A673 (cell line): ENCODE measurements at regions not wholly inside any gene's neighbourhood (a gene's known extent, or its start where the extent isn't known, plus 50 kb on each side); places are given as distances from the start of the nearest gene placed in this dataset.

Experiments used
- BruUV-seq: library from RNA; stranded (reverse); fragments of 400-500 nt; replicated peaks from 2 replicates; lab custom pipeline; 2021; lab: Mats Ljungman, UMichigan
- CTCF ChIA-PET: fragments of 300-600 bp; sonication (Branson Sonifier 250); formaldehyde crosslinking; loops from one replicate; lab custom pipeline; 2022; ENCODE audit warnings: antibody characterized with exemption; lab: Charles Lee
- POLR2A ChIA-PET: fragments of 300-600 bp; sonication (Branson Sonifier 250); formaldehyde crosslinking; loops from one replicate; lab custom pipeline; 2022; ENCODE audit warnings: antibody characterized with exemption; ENCODE audit not compliant: low non-redundant PET; lab: Charles Lee
- DNase-seq: peaks from one replicate; pipeline ENCODE4 v3.0.0-alpha.2; 2015; ENCODE audit warnings: low spot score
- H3K27ac ChIP-seq: fragments of 200-600 bp; sonication (generic); 2 replicates; pipeline ENCODE4 v1.5.1; 2016; ENCODE audit warnings: mixed run types, low read depth, mild to moderate bottlenecking, mixed read lengths, antibody characterized with exemption, low read length; ENCODE audit not compliant: poor library complexity, severe bottlenecking
- H3K27me3 ChIP-seq: fragments of 200-600 bp; sonication (generic); replicated peaks from 2 replicates; pipeline ENCODE4 v1.6.1; 2017; ENCODE audit warnings: mixed run types, low read depth, mild to moderate bottlenecking, mixed read lengths, antibody characterized with exemption, low read length; ENCODE audit not compliant: insufficient read depth, poor library complexity
- H3K36me3 ChIP-seq: fragments of 200-600 bp; sonication (generic); 2 replicates; pipeline ENCODE4 v1.6.1; 2016; ENCODE audit warnings: mixed run types, mild to moderate bottlenecking, mixed read lengths, antibody characterized with exemption, low read length; ENCODE audit not compliant: insufficient read depth, poor library complexity, severe bottlenecking
- H3K4me1 ChIP-seq: fragments of 200-600 bp; sonication (generic); 2 replicates; pipeline ENCODE4 v1.6.1; 2017; ENCODE audit warnings: mixed run types, mild to moderate bottlenecking, mixed read lengths, antibody characterized with exemption, low read length; ENCODE audit not compliant: insufficient read depth, poor library complexity, severe bottlenecking
- H3K4me3 ChIP-seq: fragments of 200-600 bp; sonication (generic); 2 replicates; pipeline ENCODE4 v1.5.1; 2016; ENCODE audit warnings: low read depth, mixed run types, mild to moderate bottlenecking, mixed read lengths, low read length; ENCODE audit not compliant: poor library complexity, severe bottlenecking
- H3K9me3 ChIP-seq: fragments of 200-600 bp; sonication (generic); 2 replicates; pipeline ENCODE4 v1.6.1; 2016; ENCODE audit warnings: mixed run types, low read depth, mild to moderate bottlenecking, mixed read lengths, antibody characterized with exemption, low read length; ENCODE audit not compliant: poor library complexity, severe bottlenecking
- CTCF ChIP-seq: fragments of 300-800, 200-600 bp; sonication (generic); conservative IDR thresholded peaks from 2 replicates; pipeline ENCODE4 v1.5.1; 2017; ENCODE audit warnings: low read depth, mild to moderate bottlenecking, antibody characterized with exemption, low read length, moderate library complexity, mixed read lengths
- EZH2 ChIP-seq: fragments of 200-600 bp; sonication (generic); IDR thresholded peaks from 2 replicates; pipeline ENCODE4 v1.6.1; 2017; ENCODE audit warnings: borderline replicate concordance, low read depth, mild to moderate bottlenecking, mixed read lengths, antibody characterized with exemption, low read length; ENCODE audit not compliant: poor library complexity, severe bottlenecking
- intact Hi-C: fragments of 100-400 bp; cut with micrococcal nuclease; formaldehyde crosslinking; loops from one replicate; pipeline ENCODE4 v1.10.0; 2022; ENCODE audit not compliant: unreplicated experiment

GRCh38 chr3:132972333-132972732 is 65.9 kb upstream of the TMEM108 start:
- ChIA-PET POLR2A (no interaction called here), CTCF (no interaction called here)
- TF ChIP-seq EZH2 (no peak), CTCF (no peak)
- H3K4me3 ChIP-seq: no peak overlapping the region
- H3K27me3 ChIP-seq: peaks cover 8% of the 10 kb centered on the region
- no peaks in the 10 kb centered on the region for H3K9me3 ChIP-seq
- DNase-seq: no peak
- intact Hi-C loops: no loop called here
- no peak overlapping the region for H3K27ac ChIP-seq
- no TSS peak for BruUV-seq
- H3K36me3 ChIP-seq: no peaks in the 10 kb centered on the region
- H3K4me1 ChIP-seq: no peaks in the 10 kb centered on the region

- H3K27me3 ChIP-seq: no peaks in the 10 kb centered on the region
- no TSS peak for BruUV-seq
- H3K4me3 ChIP-seq: no peak overlapping the region
- H3K9me3 ChIP-seq: no peaks in the 10 kb centered on the region
- no peaks in the 10 kb centered on the region for H3K36me3 ChIP-seq
- no peaks in the 10 kb centered on the region for H3K4me1 ChIP-seq
- POLR2A ChIA-PET: no interaction called here
- DNase-seq: peak; percentile 9
- intact Hi-C loops: no loop called here
- H3K27ac ChIP-seq: no peak overlapping the region
- CTCF ChIA-PET: no interaction called here
- no peak for TF ChIP-seq EZH2
- no peak for TF ChIP-seq CTCF
Observed at GRCh38 chr3:132966374-132966773, 71.8 kb upstream of the TMEM108 start.

GRCh38 chr3:132964266-132964665 is 73.9 kb upstream of the TMEM108 start:
- BruUV-seq: no TSS peak
- no peaks in the 10 kb centered on the region for H3K36me3 ChIP-seq
- ChIA-PET POLR2A (no interaction called here), CTCF (no interaction called here)
- H3K4me3 ChIP-seq: no peak overlapping the region
- H3K9me3 ChIP-seq: no peaks in the 10 kb centered on the region
- H3K27me3 ChIP-seq: no peaks in the 10 kb centered on the region
- H3K27ac ChIP-seq: no peak overlapping the region
- no peaks in the 10 kb centered on the region for H3K4me1 ChIP-seq
- intact Hi-C loops: no loop called here
- no peak for TF ChIP-seq CTCF
- no peak for TF ChIP-seq EZH2
- no peak for DNase-seq
